ENCODE measurements at regions not wholly inside any gene's neighbourhood (a gene's known extent, or its start where the extent isn't known, plus 50 kb on each side); places are given as distances from the start of the nearest gene placed in this dataset.
"Not testable (repeated sequence)": the region's sequence is repeated elsewhere in the genome, so short reads cannot be mapped to it uniquely, and the experiment has no call there.

DNA sequence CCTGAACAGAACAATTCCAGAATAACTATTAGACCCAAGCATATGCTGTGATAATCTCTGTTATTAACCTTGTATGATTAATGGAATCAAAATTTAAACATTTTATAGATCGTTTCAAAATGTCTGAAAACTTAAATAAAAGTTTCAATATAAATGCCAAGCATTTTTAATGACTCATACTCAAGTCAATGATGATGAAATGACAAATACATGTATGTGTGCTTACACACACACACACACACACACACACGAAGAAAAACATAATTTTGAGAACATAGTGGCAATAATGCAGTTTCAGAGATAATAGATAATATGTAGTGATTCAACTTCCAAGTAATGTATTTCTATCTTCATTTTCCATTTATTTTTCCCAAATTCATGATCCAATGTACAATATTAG lies 384.9 kb upstream of the FOXG1 start:
- ATAC-seq, result no peak
- CTCF ChIA-PET, result no interaction called here
- no peaks in the 10 kb centered on the region for H3K27me3 Mint-ChIP-seq

DNA sequence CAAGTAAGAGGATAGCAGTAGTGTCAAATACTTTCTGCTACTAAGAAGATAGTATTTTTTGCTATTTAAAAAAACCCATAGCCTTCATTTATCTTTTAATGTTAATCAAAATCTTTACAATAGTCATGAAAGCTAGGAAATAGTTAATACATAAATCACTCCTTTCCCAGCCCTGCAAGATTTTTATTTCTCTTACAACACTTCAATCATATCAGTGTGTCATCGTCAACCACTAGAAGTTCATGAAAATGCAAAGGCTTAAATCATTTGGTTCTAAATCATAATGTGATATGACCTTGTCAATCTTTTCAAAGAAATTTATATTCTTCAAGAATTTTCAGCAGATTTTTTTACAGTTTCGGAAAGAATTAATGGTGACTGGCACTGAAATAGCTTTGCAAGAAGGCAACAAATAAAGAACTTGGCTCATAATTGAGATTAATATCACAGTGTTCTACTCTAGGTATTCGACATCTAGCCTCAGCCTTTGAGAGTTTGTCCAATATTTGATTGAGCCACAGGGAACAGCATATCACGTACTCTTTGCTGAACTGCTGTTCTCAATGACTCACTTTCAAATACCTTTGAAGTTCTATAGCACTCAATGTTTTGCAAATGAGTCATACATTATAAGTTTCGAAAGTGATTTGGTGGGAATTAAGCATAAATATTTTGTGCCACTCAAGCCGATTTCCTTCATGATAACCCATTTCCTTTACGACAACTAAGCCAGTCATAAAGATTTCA lies 384.0 kb upstream of the FOXG1 start:
- Mint-ChIP-seq H3K9me3 (peaks cover 4% of the 10 kb centered on the region), H3K27ac (no peak overlapping the region), H3K4me1 (ENCODE audit: low read depth) (no peaks in the 10 kb centered on the region), H3K27me3 (no peaks in the 10 kb centered on the region), H3K4me3 (no peak overlapping the region), H3K36me3 (ENCODE audit: low read depth) (no peaks in the 10 kb centered on the region)
- ATAC-seq, result no peak
- TF ChIP-seq CTCF (IDR thresholded peaks at IDR 0.05), result no peak
- intact Hi-C loops (cut with micrococcal nuclease), result no loop called here
- ChIA-PET CTCF (no interaction called here), POLR2A (no interaction called here)
- DNase-seq, result no peak

More for the DNA sequence above, 384.9 kb upstream of the FOXG1 start:
- no peak for TF ChIP-seq CTCF (IDR thresholded peaks at IDR 0.05)
- Mint-ChIP-seq H3K27ac (no peak overlapping the region), H3K4me3 (no peak overlapping the region), H3K36me3 (ENCODE audit: low read depth) (no peaks in the 10 kb centered on the region), H3K4me1 (ENCODE audit: low read depth) (no peaks in the 10 kb centered on the region), H3K9me3 (peaks cover 5% of the 10 kb centered on the region)
- intact Hi-C loops (cut with micrococcal nuclease), result no loop called here
- POLR2A ChIA-PET, result no interaction called here
- DNase-seq, result no peak

- no peaks in the 10 kb centered on the region for H3K27me3 Mint-ChIP-seq
- POLR2A ChIA-PET, result no interaction called here
These were observed 368.1 kb upstream of the FOXG1 start for GRCh38 chr14:28398506-28398905.

GRCh38 chr14:28401705-28402104 lies 364.9 kb upstream of the FOXG1 start:
- H3K9me3 Mint-ChIP-seq; H3K27ac Mint-ChIP-seq; CTCF ChIA-PET; ATAC-seq; DNase-seq; H3K4me1 Mint-ChIP-seq (ENCODE audit: low read depth); H3K27me3 Mint-ChIP-seq; H3K36me3 Mint-ChIP-seq (ENCODE audit: low read depth); POLR2A ChIA-PET; H3K4me3 Mint-ChIP-seq; intact Hi-C loops (cut with micrococcal nuclease): not testable (repeated sequence)

More at GRCh38 chr14:28398506-28398905, 368.1 kb upstream of the FOXG1 start:
- no peak for TF ChIP-seq CTCF (IDR thresholded peaks at IDR 0.05)
- DNase-seq (no peak), ATAC-seq (no peak)
- H3K4me1 Mint-ChIP-seq (ENCODE audit: low read depth), result no peaks in the 10 kb centered on the region
- intact Hi-C loops (cut with micrococcal nuclease), result no loop called here
- peaks cover 6% of the 10 kb centered on the region for H3K9me3 Mint-ChIP-seq
- H3K36me3 Mint-ChIP-seq (ENCODE audit: low read depth), result no peaks in the 10 kb centered on the region
- H3K27ac Mint-ChIP-seq, result no peak overlapping the region
- CTCF ChIA-PET, result no interaction called here
- no peak overlapping the region for H3K4me3 Mint-ChIP-seq

DNA sequence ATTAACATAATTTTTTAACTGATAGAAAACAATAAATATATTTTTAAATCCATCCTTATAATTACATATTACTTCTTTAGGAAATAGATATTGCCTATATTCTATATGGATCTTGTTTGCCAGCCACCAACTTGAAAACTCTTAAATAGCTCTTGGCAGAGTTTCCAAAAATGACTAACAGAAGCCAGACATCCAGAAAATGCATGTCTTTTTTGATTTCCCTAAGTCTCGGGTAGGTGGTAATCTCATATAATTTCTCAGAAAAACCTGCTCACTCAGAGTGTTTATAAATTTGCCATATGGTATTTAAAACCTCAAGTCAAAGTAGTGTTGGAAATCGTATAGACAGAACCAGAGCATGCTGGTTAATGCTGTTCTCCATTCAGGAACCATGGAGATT lies 360.4 kb upstream of the FOXG1 start:
- POLR2A ChIA-PET, result no interaction called here
- Mint-ChIP-seq H3K9me3 (peaks cover 8% of the 10 kb centered on the region), H3K36me3 (ENCODE audit: low read depth) (no peaks in the 10 kb centered on the region), H3K4me1 (ENCODE audit: low read depth) (no peaks in the 10 kb centered on the region), H3K27ac (no peak overlapping the region), H3K4me3 (no peak overlapping the region), H3K27me3 (no peaks in the 10 kb centered on the region)
- ATAC-seq (no peak), DNase-seq (no peak)
- no peak for TF ChIP-seq CTCF (IDR thresholded peaks at IDR 0.05)
- intact Hi-C loops (cut with micrococcal nuclease), result no loop called here
- CTCF ChIA-PET, result no interaction called here

All from activated CD8-positive, alpha-beta T cell treated with anti-CD3 and anti-CD28 coated beads for 36 hours (primary cell).